ENCODE measurements at regions not wholly inside any gene's neighbourhood (a gene's known extent, or its start where the extent isn't known, plus 50 kb on each side); places are given as distances from the start of the nearest gene placed in this dataset.

DNA sequence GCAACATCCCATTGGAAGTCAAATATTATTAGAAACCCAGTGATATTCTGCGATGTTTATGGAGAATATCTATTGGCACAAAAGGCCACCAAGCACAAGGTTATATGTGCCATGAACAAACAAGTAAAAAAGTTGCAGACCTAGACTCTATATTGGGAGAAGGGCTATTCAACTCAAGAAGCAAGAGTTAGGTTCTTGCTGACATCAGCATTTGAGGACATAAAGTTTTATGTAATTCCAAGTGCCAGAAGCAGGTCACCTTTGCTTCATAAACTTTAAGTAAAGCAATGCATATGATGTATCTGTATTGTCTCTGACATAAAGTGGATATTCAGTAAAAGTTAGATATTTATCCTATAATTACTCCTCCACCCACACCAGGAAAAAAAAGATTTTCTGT is 71.1 kb downstream of the MAGEB10 start:
- no peak overlapping the region for H3K4me2 ChIP-seq (ENCODE audit: insufficient read depth in 1 of 2, low read depth in 2 of 2, low read length in 2 of 2)
- H3K23me2 ChIP-seq (ENCODE audit: low read depth, low read length): no peaks in the 10 kb centered on the region
- 100% methylated on average over 1 of the region's 1 CpG; no CpG with 5 or more reads in 1 of the 2 experiments for WGBS, 2 experiments (ENCODE audit: extremely low coverage in 1 of 2, insufficient coverage in 1 of 2, insufficient read length in 1 of 2, insufficient replicate concordance in 2 of 2, low coverage in 1 of 2, low lambda C conversion rate in 2 of 2, missing lambda C conversion rate in 1 of 2)
- no peak overlapping the region for H3K14ac ChIP-seq (ENCODE audit: insufficient read length)
- H2BK15ac ChIP-seq (ENCODE audit: low read length): no peak overlapping the region
- H3K27me3 ChIP-seq (replicated peaks in 1 of 4; ENCODE audit: control insufficient read depth in 3 of 4, extremely low read depth in 1 of 4, insufficient read depth in 3 of 4, low read length in 3 of 4): peaks cover 3 to 7% (median 4%) of the 10 kb centered on the region in 4 experiments; a peak in 5 of 7 replicates
- no peaks in the 10 kb centered on the region for H3K4me1 ChIP-seq (replicated peaks in 1 of 4; ENCODE audit: control insufficient read depth in 3 of 4, insufficient read depth in 4 of 4, low read length in 3 of 4)
- H2BK20ac ChIP-seq (ENCODE audit: low read length): no peak overlapping the region
- H2BK12ac ChIP-seq (ENCODE audit: low read depth, low read length): no peak overlapping the region
- no peak overlapping the region for H4K8ac ChIP-seq (ENCODE audit: extremely low read depth, insufficient read depth, low read length)
- no peak overlapping the region for H2AK5ac ChIP-seq (ENCODE audit: low read depth, low read length)
- no peak overlapping the region for H3K18ac ChIP-seq (ENCODE audit: extremely low read depth, low read length)
- DNase-seq (ENCODE audit: low read depth in 1 of 2, low spot score in 2 of 2): no peak
- CTCF ChIA-PET (ENCODE audit: partially characterized antibody): no interaction called here
- no peak overlapping the region for H3K56ac ChIP-seq (replicated peaks; ENCODE audit: insufficient read length, low read depth, low read length)
- H3K36me3 ChIP-seq (ENCODE audit: control insufficient read depth in 2 of 4, insufficient read depth in 4 of 4, low read length in 3 of 4): no peaks in the 10 kb centered on the region
- POLR2A ChIA-PET (ENCODE audit: partially characterized antibody): no interaction called here
- H3K4me3 ChIP-seq (ENCODE audit: extremely low read depth in 1 of 4, insufficient read depth in 2 of 4, low read depth in 3 of 4, low read length in 4 of 4): no peak overlapping the region
- no peaks in the 10 kb centered on the region for H3K79me2 ChIP-seq (ENCODE audit: control insufficient read depth in 1 of 2, insufficient read depth in 2 of 2, low read length in 2 of 2)
- no peaks in the 10 kb centered on the region for H3K79me1 ChIP-seq (ENCODE audit: low read depth, low read length)
- FAIRE-seq: no peak
- no peak overlapping the region for H2BK5ac ChIP-seq (ENCODE audit: low read depth, low read length)
- no peak overlapping the region for H2AFZ ChIP-seq (ENCODE audit: low read length)
- H3K4ac ChIP-seq (replicated peaks; ENCODE audit: insufficient read length, low read depth, low read length): no peak overlapping the region
- no peak overlapping the region for H3K9ac ChIP-seq (replicated peaks in 1 of 4; ENCODE audit: extremely low read depth in 1 of 4, low read depth in 3 of 4, low read length in 3 of 4)
- no peak overlapping the region for H4K5ac ChIP-seq (ENCODE audit: insufficient read length, low read depth, low read length)
- no peaks in the 10 kb centered on the region for H3K9me3 ChIP-seq (ENCODE audit: insufficient read depth in 2 of 2, low read depth in 1 of 2, low read length in 1 of 2)
- H3K27ac ChIP-seq (ENCODE audit: low read depth, low read length): no peak overlapping the region
- H2BK120ac ChIP-seq (replicated peaks; ENCODE audit: low read depth, low read length): no peak overlapping the region
- H4K91ac ChIP-seq (replicated peaks; ENCODE audit: insufficient read length, low read length): no peak overlapping the region
- no peak overlapping the region for H3K23ac ChIP-seq (ENCODE audit: insufficient read length)
- no peaks in the 10 kb centered on the region for H4K20me1 ChIP-seq (replicated peaks in 1 of 2; ENCODE audit: control insufficient read depth in 1 of 2, insufficient read depth in 2 of 2, low read length in 2 of 2)
- TF ChIP-seq, protein P1, sequence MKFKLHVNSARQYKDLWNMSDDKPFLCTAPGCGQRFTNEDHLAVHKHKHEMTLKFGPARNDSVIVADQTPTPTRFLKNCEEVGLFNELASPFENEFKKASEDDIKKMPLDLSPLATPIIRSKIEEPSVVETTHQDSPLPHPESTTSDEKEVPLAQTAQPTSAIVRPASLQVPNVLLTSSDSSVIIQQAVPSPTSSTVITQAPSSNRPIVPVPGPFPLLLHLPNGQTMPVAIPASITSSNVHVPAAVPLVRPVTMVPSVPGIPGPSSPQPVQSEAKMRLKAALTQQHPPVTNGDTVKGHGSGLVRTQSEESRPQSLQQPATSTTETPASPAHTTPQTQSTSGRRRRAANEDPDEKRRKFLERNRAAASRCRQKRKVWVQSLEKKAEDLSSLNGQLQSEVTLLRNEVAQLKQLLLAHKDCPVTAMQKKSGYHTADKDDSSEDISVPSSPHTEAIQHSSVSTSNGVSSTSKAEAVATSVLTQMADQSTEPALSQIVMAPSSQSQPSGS (IDR thresholded peaks at IDR 0.05; ENCODE audit: low read length): no peak
- TF ChIP-seq NANOG (IDR thresholded peaks at IDR 0.05; ENCODE audit: insufficient read depth, low read depth, low read length, poor library complexity, severe bottlenecking) (no peak), YY1 (IDR thresholded peaks at IDR 0.05; ENCODE audit: low read depth, low read length) (no peak), ATF3 (IDR thresholded peaks at IDR 0.05; ENCODE audit: insufficient read depth, low read depth, low read length) (no peak), BRCA1 (IDR thresholded peaks at IDR 0.05; ENCODE audit: low read depth, low read length) (no peak), SP1 (IDR thresholded peaks at IDR 0.05; ENCODE audit: low read depth, low read length) (no peak), GTF2F1 (IDR thresholded peaks at IDR 0.05; ENCODE audit: borderline replicate concordance, low read depth, low read length) (no peak), POLR2AphosphoS5 (IDR thresholded peaks at IDR 0.05; ENCODE audit: low read depth, low read length) (no peak), TBP (IDR thresholded peaks at IDR 0.05; ENCODE audit: low read depth, low read length) (no peak), SIRT6 (IDR thresholded peaks at IDR 0.05; ENCODE audit: low read length) (no peak), CREB1 (IDR thresholded peaks at IDR 0.05) (no peak), EP300 (IDR thresholded peaks at IDR 0.05; ENCODE audit: borderline replicate concordance in 1 of 2, low read depth in 2 of 2, low read length in 2 of 2) (no peak)
- TF ChIP-seq, protein P2, sequence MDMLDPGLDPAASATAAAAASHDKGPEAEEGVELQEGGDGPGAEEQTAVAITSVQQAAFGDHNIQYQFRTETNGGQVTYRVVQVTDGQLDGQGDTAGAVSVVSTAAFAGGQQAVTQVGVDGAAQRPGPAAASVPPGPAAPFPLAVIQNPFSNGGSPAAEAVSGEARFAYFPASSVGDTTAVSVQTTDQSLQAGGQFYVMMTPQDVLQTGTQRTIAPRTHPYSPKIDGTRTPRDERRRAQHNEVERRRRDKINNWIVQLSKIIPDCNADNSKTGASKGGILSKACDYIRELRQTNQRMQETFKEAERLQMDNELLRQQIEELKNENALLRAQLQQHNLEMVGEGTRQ (IDR thresholded peaks at IDR 0.05; ENCODE audit: low read length): no peak

All from H1 (cell line).